ENCODE measurements at regions not wholly inside any gene's neighbourhood (a gene's known extent, or its start where the extent isn't known, plus 50 kb on each side); places are given as distances from the start of the nearest gene placed in this dataset.

DNA sequence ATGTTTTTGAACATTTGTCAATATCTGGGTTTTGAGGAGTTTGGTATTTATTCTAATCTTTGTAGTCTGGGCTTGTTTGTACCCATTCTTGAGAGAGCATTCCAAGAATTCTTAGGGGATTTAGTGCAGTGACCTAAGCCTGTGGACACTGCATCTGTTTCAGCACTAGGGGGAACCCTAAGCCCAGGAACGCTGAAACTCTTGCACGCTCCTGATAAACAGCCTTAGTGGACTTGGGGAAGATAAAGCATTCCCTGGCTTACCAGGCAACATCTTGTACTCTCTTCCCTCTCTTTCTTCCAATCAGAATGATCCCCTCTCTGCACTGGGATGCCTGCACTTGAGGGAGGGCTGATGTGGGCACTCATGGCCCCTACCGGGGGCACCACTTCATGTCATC lies 654.9 kb upstream of the HTR2C start:
- Histone ChIP-seq H3K9me3 (ENCODE audit: insufficient read depth, low read depth, low read length) (no peaks in the 10 kb centered on the region), H3K79me2 (ENCODE audit: insufficient read depth, low read length) (no peaks in the 10 kb centered on the region), H3F3A (ENCODE audit: low read depth) (no peaks in the 10 kb centered on the region), H3K4me3 (ENCODE audit: low read length, poor library complexity, severe bottlenecking) (no peak overlapping the region), H2AFZ (ENCODE audit: low read length) (no peak overlapping the region), H3K4me1 (ENCODE audit: insufficient read depth, low read length, poor library complexity, severe bottlenecking) (no peaks in the 10 kb centered on the region), H4K20me1 (ENCODE audit: insufficient read depth, low read length, poor library complexity, severe bottlenecking) (no peaks in the 10 kb centered on the region), H3K27me3 (ENCODE audit: insufficient read depth, low read length, poor library complexity, severe bottlenecking) (no peaks in the 10 kb centered on the region), H3K4me2 (ENCODE audit: low read depth, low read length, poor library complexity, severe bottlenecking) (no peak overlapping the region), H3K9ac (ENCODE audit: low read depth, low read length, poor library complexity, severe bottlenecking) (no peak overlapping the region), H3K36me3 (ENCODE audit: insufficient read depth, low read length) (no peaks in the 10 kb centered on the region), H3K9me2 (replicated peaks; ENCODE audit: low read depth, low read length) (no peaks in the 10 kb centered on the region)
- TF ChIP-seq, protein P1, sequence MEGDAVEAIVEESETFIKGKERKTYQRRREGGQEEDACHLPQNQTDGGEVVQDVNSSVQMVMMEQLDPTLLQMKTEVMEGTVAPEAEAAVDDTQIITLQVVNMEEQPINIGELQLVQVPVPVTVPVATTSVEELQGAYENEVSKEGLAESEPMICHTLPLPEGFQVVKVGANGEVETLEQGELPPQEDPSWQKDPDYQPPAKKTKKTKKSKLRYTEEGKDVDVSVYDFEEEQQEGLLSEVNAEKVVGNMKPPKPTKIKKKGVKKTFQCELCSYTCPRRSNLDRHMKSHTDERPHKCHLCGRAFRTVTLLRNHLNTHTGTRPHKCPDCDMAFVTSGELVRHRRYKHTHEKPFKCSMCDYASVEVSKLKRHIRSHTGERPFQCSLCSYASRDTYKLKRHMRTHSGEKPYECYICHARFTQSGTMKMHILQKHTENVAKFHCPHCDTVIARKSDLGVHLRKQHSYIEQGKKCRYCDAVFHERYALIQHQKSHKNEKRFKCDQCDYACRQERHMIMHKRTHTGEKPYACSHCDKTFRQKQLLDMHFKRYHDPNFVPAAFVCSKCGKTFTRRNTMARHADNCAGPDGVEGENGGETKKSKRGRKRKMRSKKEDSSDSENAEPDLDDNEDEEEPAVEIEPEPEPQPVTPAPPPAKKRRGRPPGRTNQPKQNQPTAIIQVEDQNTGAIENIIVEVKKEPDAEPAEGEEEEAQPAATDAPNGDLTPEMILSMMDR (conservative IDR thresholded peaks at IDR 0.05; ENCODE audit: low read length) = peak; percentile 69
- no peak for TF ChIP-seq EZH2phosphoT487 (IDR thresholded peaks at IDR 0.05; ENCODE audit: borderline replicate concordance)

- TF ChIP-seq, protein P1 (conservative IDR thresholded peaks at IDR 0.05; ENCODE audit: low read length) = no peak
- TF ChIP-seq EZH2phosphoT487 (IDR thresholded peaks at IDR 0.05; ENCODE audit: borderline replicate concordance) = no peak
- Histone ChIP-seq H3K4me3 (ENCODE audit: low read length, poor library complexity, severe bottlenecking) (no peak overlapping the region), H3K36me3 (ENCODE audit: insufficient read depth, low read length) (no peaks in the 10 kb centered on the region), H3K9me2 (replicated peaks; ENCODE audit: low read depth, low read length) (no peaks in the 10 kb centered on the region), H3K79me2 (ENCODE audit: insufficient read depth, low read length) (no peaks in the 10 kb centered on the region), H3F3A (ENCODE audit: low read depth) (no peaks in the 10 kb centered on the region), H3K4me1 (ENCODE audit: insufficient read depth, low read length, poor library complexity, severe bottlenecking) (no peaks in the 10 kb centered on the region), H4K20me1 (ENCODE audit: insufficient read depth, low read length, poor library complexity, severe bottlenecking) (no peaks in the 10 kb centered on the region), H3K27me3 (ENCODE audit: insufficient read depth, low read length, poor library complexity, severe bottlenecking) (no peaks in the 10 kb centered on the region), H3K9me3 (ENCODE audit: insufficient read depth, low read depth, low read length) (no peaks in the 10 kb centered on the region), H2AFZ (ENCODE audit: low read length) (no peak overlapping the region), H3K4me2 (ENCODE audit: low read depth, low read length, poor library complexity, severe bottlenecking) (no peak overlapping the region), H3K9ac (ENCODE audit: low read depth, low read length, poor library complexity, severe bottlenecking) (no peak overlapping the region)
These were observed 663.2 kb upstream of the HTR2C start for GRCh38 chrX:113920661-113921060.

DNA sequence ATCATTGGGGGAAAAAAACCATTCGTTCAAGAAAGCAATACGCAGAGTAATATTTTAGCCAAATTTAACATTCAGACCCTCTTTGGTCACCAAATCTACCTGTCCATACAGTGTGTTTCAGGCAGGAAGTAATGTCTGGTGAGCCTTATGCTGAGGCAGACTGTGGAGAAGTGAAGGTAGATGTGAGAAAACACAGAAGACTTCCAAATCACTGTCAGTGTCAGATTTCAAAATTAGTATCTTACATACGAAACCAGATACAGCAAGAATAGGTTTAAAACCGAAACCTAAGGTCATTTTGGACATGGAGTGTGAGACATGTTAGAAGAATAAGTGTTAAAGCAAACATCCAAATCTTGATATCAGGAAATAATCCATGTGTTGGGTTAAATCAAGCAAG lies 664.5 kb upstream of the HTR2C start:
- no peak overlapping the region for H3K4me3 ChIP-seq (ENCODE audit: low read length, poor library complexity, severe bottlenecking)
- H4K20me1 ChIP-seq (ENCODE audit: insufficient read depth, low read length, poor library complexity, severe bottlenecking) = no peaks in the 10 kb centered on the region
- H3K9ac ChIP-seq (ENCODE audit: low read depth, low read length, poor library complexity, severe bottlenecking) = no peak overlapping the region
- H3K4me1 ChIP-seq (ENCODE audit: insufficient read depth, low read length, poor library complexity, severe bottlenecking) = no peaks in the 10 kb centered on the region
- no peak overlapping the region for H2AFZ ChIP-seq (ENCODE audit: low read length)
- H3K9me2 ChIP-seq (replicated peaks; ENCODE audit: low read depth, low read length) = no peaks in the 10 kb centered on the region
- no peaks in the 10 kb centered on the region for H3K9me3 ChIP-seq (ENCODE audit: insufficient read depth, low read depth, low read length)
- H3K79me2 ChIP-seq (ENCODE audit: insufficient read depth, low read length) = no peaks in the 10 kb centered on the region
- TF ChIP-seq EZH2phosphoT487 (IDR thresholded peaks at IDR 0.05; ENCODE audit: borderline replicate concordance) = no peak
- TF ChIP-seq, protein P1 (conservative IDR thresholded peaks at IDR 0.05; ENCODE audit: low read length) = no peak
- H3F3A ChIP-seq (ENCODE audit: low read depth) = no peaks in the 10 kb centered on the region
- no peaks in the 10 kb centered on the region for H3K36me3 ChIP-seq (ENCODE audit: insufficient read depth, low read length)
- no peaks in the 10 kb centered on the region for H3K27me3 ChIP-seq (ENCODE audit: insufficient read depth, low read length, poor library complexity, severe bottlenecking)
- no peak overlapping the region for H3K4me2 ChIP-seq (ENCODE audit: low read depth, low read length, poor library complexity, severe bottlenecking)
